ENCODE measurements at regions not wholly inside any gene's neighbourhood (a gene's known extent, or its start where the extent isn't known, plus 50 kb on each side); places are given as distances from the start of the nearest gene placed in this dataset.
"Not testable (repeated sequence)": the region's sequence is repeated elsewhere in the genome, so short reads cannot be mapped to it uniquely, and the experiment has no call there.

GRCh38 chr15:36430726-36431265, 148.6 kb upstream of the CDIN1 start:
- DNase-seq, result no peak

- DNase-seq, result no peak
These were observed 147.3 kb upstream of the CDIN1 start for GRCh38 chr15:36432161-36432560.

- no peak for DNase-seq
These were observed 145.2 kb upstream of the CDIN1 start for GRCh38 chr15:36434177-36434576.

GRCh38 chr15:36438499-36438898, 140.9 kb upstream of the CDIN1 start:
- DNase-seq, result no peak

GRCh38 chr15:36447373-36447772, 132.1 kb upstream of the CDIN1 start:
- no peak for DNase-seq

- DNase-seq, result no peak
These were observed 131.0 kb upstream of the CDIN1 start for GRCh38 chr15:36448418-36448817.

GRCh38 chr15:36449084-36449661, 130.3 kb upstream of the CDIN1 start:
- DNase-seq, result no peak

- no peak for DNase-seq
These were observed 129.7 kb upstream of the CDIN1 start for GRCh38 chr15:36449662-36450145.

GRCh38 chr15:36454244-36454643, 125.2 kb upstream of the CDIN1 start:
- DNase-seq, result not testable (repeated sequence)

GRCh38 chr15:36458411-36458810, 121.0 kb upstream of the CDIN1 start:
- no peak for DNase-seq

- DNase-seq, result no peak
These were observed 114.1 kb upstream of the CDIN1 start for GRCh38 chr15:36465304-36465703.

- no peak for DNase-seq
These were observed 110.7 kb upstream of the CDIN1 start for GRCh38 chr15:36468746-36469145.

GRCh38 chr15:36469311-36469966, 110.0 kb upstream of the CDIN1 start:
- DNase-seq, result no peak

GRCh38 chr15:36472672-36473071, 106.8 kb upstream of the CDIN1 start:
- no peak for DNase-seq

GRCh38 chr15:36478561-36478960, 100.9 kb upstream of the CDIN1 start:
- no peak for DNase-seq

GRCh38 chr15:36479200-36479896, 100.1 kb upstream of the CDIN1 start:
- no peak for DNase-seq

- no peak for DNase-seq
These were observed 98.3 kb upstream of the CDIN1 start for GRCh38 chr15:36481156-36481555.

- no peak for DNase-seq
These were observed 96.0 kb upstream of the CDIN1 start for GRCh38 chr15:36483409-36483808.

- DNase-seq, result no peak
These were observed 95.2 kb upstream of the CDIN1 start for GRCh38 chr15:36484038-36484778.

- no peak for DNase-seq
These were observed 87.5 kb upstream of the CDIN1 start for GRCh38 chr15:36491912-36492311.

GRCh38 chr15:36495456-36495991, 83.9 kb upstream of the CDIN1 start:
- DNase-seq, result no peak

- DNase-seq, result no peak
These were observed 81.5 kb upstream of the CDIN1 start for GRCh38 chr15:36497901-36498300.

GRCh38 chr15:36498401-36498800, 81.0 kb upstream of the CDIN1 start:
- no peak for DNase-seq

Measured in DMS153 (cell line).